ENCODE measurements at regions not wholly inside any gene's neighbourhood (a gene's known extent, or its start where the extent isn't known, plus 50 kb on each side); places are given as distances from the start of the nearest gene placed in this dataset.

- no peak for TF ChIP-seq CHD7 (IDR thresholded peaks at IDR 0.05; ENCODE audit: insufficient replicate concordance, low read length)
- no peak for TF ChIP-seq SIRT6 (IDR thresholded peaks at IDR 0.05; ENCODE audit: low read length)
Measured at GRCh38 chr11:19327280-19327679, 86.5 kb upstream of the E2F8 start (continued).
